PC-9 (cell line): ENCODE measurements at regions not wholly inside any gene's neighbourhood (a gene's known extent, or its start where the extent isn't known, plus 50 kb on each side); places are given as distances from the start of the nearest gene placed in this dataset.

Source experiments
- BruUV-seq: library from RNA; stranded (reverse); fragments of 400-500 nt; replicated peaks from 2 replicates; lab custom pipeline; 2021; lab: Mats Ljungman, UMichigan
- CTCF ChIA-PET: fragments of 300-600 bp; sonication (Branson Sonifier 250); formaldehyde crosslinking; loops from one replicate; lab custom pipeline; 2022; ENCODE audit warnings: antibody characterized with exemption; lab: Charles Lee
- POLR2A ChIA-PET: fragments of 300-600 bp; sonication (Branson Sonifier 250); formaldehyde crosslinking; loops from one replicate; lab custom pipeline; 2022; ENCODE audit warnings: antibody characterized with exemption; ENCODE audit not compliant: unreplicated experiment; lab: Charles Lee
- DNase-seq, 2 experiments: peaks; one replicate each; pipeline versions ENCODE4 v3.0.0 to v3.0.0-alpha.2; 2015 to 2022; ENCODE audit warnings: mixed read lengths in 1 of 2
- H2AFZ ChIP-seq: fragments of 200-600 bp; sonication (generic); 2 replicates; pipeline ENCODE4 v1.8.1; 2017; ENCODE audit warnings: antibody characterized with exemption
- H3F3A ChIP-seq: fragments of 200-600 bp; sonication (generic); 2 replicates; pipeline ENCODE4 v1.8.1; 2017; ENCODE audit warnings: antibody characterized with exemption, mild to moderate bottlenecking, low read depth; ENCODE audit not compliant: insufficient read depth
- H3K27ac ChIP-seq: fragments of 200-600 bp; sonication (generic); 2 replicates; pipeline ENCODE4 v1.6.1; 2016; ENCODE audit warnings: mixed run types
- H3K27me3 ChIP-seq: fragments of 200-600 bp; sonication (generic); 2 replicates; pipeline ENCODE4 v1.6.1; 2016; ENCODE audit warnings: low read depth, mixed run types; ENCODE audit not compliant: insufficient read depth
- H3K36me3 ChIP-seq: fragments of 200-600 bp; sonication (generic); 2 replicates; pipeline ENCODE4 v1.6.1; 2016; ENCODE audit warnings: low read depth, mixed run types
- H3K4me1 ChIP-seq: fragments of 200-600 bp; sonication (generic); replicated peaks from 2 replicates; pipeline ENCODE4 v1.6.1; 2016; ENCODE audit warnings: mixed run types; ENCODE audit not compliant: insufficient read depth
- H3K4me2 ChIP-seq: fragments of 200-600 bp; sonication (generic); 2 replicates; pipeline ENCODE4 v1.6.1; 2017; ENCODE audit warnings: mixed run types
- H3K4me3 ChIP-seq: fragments of 200-600 bp; sonication (generic); 2 replicates; pipeline ENCODE4 v1.6.1; 2016; ENCODE audit warnings: mixed run types
- H3K79me2 ChIP-seq: fragments of 200-600 bp; sonication (generic); 2 replicates; pipeline ENCODE4 v1.6.1; 2017; ENCODE audit warnings: low read depth, mixed run types
- H3K9me2 ChIP-seq: fragments of 200-600 bp; sonication (generic); 2 replicates; pipeline ENCODE4 v1.8.1; 2017; ENCODE audit warnings: mild to moderate bottlenecking; ENCODE audit not compliant: insufficient read depth
- H3K9me3 ChIP-seq: fragments of 200-600 bp; sonication (generic); 2 replicates; pipeline ENCODE4 v1.8.1; 2016; ENCODE audit warnings: low read depth; ENCODE audit not compliant: insufficient read depth
- H4K20me1 ChIP-seq: fragments of 200-600 bp; sonication (generic); 2 replicates; pipeline ENCODE4 v1.8.1; 2017; ENCODE audit not compliant: insufficient read depth
- CTCF ChIP-seq: fragments of 200-600 bp; sonication (generic); conservative IDR thresholded peaks from 2 replicates; pipeline ENCODE4 v1.6.1; 2017; ENCODE audit warnings: mixed run types, antibody characterized with exemption, mild to moderate bottlenecking, moderate library complexity
- EZH2 ChIP-seq: fragments of 200-600 bp; sonication (generic); IDR thresholded peaks from 2 replicates; pipeline ENCODE4 v1.8.0; 2017; ENCODE audit warnings: antibody characterized with exemption, low read depth
- intact Hi-C: fragments of 100-400 bp; cut with micrococcal nuclease; formaldehyde crosslinking; loops from one replicate; pipeline ENCODE4 v1.10.0; 2022; ENCODE audit not compliant: unreplicated experiment

GRCh38 chr3:148092624-148093347 is 604.9 kb upstream of the AGTR1 start:
- TF ChIP-seq EZH2 = no peak
- TF ChIP-seq CTCF = no peak
- CTCF ChIA-PET = interaction anchor here (0.6 kb wide), 1 partner anchor 31 kb away, joined by 7 read pairs; no protein-coding TSS in a partner anchor

GRCh38 chr3:148093753-148094152 is 604.0 kb upstream of the AGTR1 start:
- Histone ChIP-seq H3K4me3 (no peak overlapping the region), H3K36me3 (no peaks in the 10 kb centered on the region), H3K27ac (no peak overlapping the region), H3K4me2 (no peak overlapping the region), H3K9me2 (peaks cover 3% of the 10 kb centered on the region; the same call in 1 of the 2 replicates), H2AFZ (no peak overlapping the region), H3K79me2 (no peaks in the 10 kb centered on the region), H3K4me1 (no peaks in the 10 kb centered on the region), H3K9me3 (no peaks in the 10 kb centered on the region), H3K27me3 (no peaks in the 10 kb centered on the region), H3F3A (no peaks in the 10 kb centered on the region), H4K20me1 (no peaks in the 10 kb centered on the region)
- no TSS peak for BruUV-seq
- TF ChIP-seq EZH2 (no peak), CTCF (no peak)
- POLR2A ChIA-PET = no interaction called here
- intact Hi-C loops = loop anchor here (10.0 kb wide), 1 partner anchor 361 kb away; no protein-coding TSS in a partner anchor
- CTCF ChIA-PET = no interaction called here
- no peak for DNase-seq

More at GRCh38 chr3:148092624-148093347, 604.9 kb upstream of the AGTR1 start:
- Histone ChIP-seq H3K4me1 (no peaks in the 10 kb centered on the region), H3K9me2 (peaks cover 3% of the 10 kb centered on the region; the same call in 1 of the 2 replicates), H3K4me2 (no peak overlapping the region), H3K79me2 (no peaks in the 10 kb centered on the region), H3K36me3 (no peaks in the 10 kb centered on the region), H2AFZ (peak overlapping the region; percentile 48; the same call in 1 of the 2 replicates), H3F3A (no peaks in the 10 kb centered on the region), H3K27ac (no peak overlapping the region), H3K9me3 (no peaks in the 10 kb centered on the region), H3K27me3 (no peaks in the 10 kb centered on the region), H3K4me3 (no peak overlapping the region), H4K20me1 (no peaks in the 10 kb centered on the region)
- no TSS peak for BruUV-seq
- intact Hi-C loops = loop anchor here (10.0 kb wide), 1 partner anchor 362 kb away; no protein-coding TSS in a partner anchor
- DNase-seq = no peak
- POLR2A ChIA-PET = no interaction called here

GRCh38 chr3:148095962-148096361 is 601.7 kb upstream of the AGTR1 start:
- peaks cover 3% of the 10 kb centered on the region; the same call in 1 of the 2 replicates for H3K9me2 ChIP-seq
- no peaks in the 10 kb centered on the region for H3K36me3 ChIP-seq
- no peaks in the 10 kb centered on the region for H3F3A ChIP-seq
- no peak overlapping the region for H2AFZ ChIP-seq
- intact Hi-C loops = loop anchor here (10.0 kb wide), 1 partner anchor 359 kb away; no protein-coding TSS in a partner anchor
- BruUV-seq = no TSS peak
- no peak overlapping the region for H3K4me3 ChIP-seq
- no peak overlapping the region for H3K4me2 ChIP-seq
- H3K27me3 ChIP-seq = no peaks in the 10 kb centered on the region
- POLR2A ChIA-PET = no interaction called here
- H3K4me1 ChIP-seq = no peaks in the 10 kb centered on the region
- DNase-seq = no peak
- TF ChIP-seq CTCF (no peak), EZH2 (no peak)
- no peak overlapping the region for H3K27ac ChIP-seq
- no peaks in the 10 kb centered on the region for H4K20me1 ChIP-seq
- H3K79me2 ChIP-seq = no peaks in the 10 kb centered on the region
- CTCF ChIA-PET = interaction anchor here (0.5 kb wide), 1 partner anchor 271 kb away, joined by 3 read pairs; no protein-coding TSS in a partner anchor
- no peaks in the 10 kb centered on the region for H3K9me3 ChIP-seq
